Ammon's horn (tissue), 1 donor: ENCODE measurements at regions not wholly inside any gene's neighbourhood (a gene's known extent, or its start where the extent isn't known, plus 50 kb on each side); places are given as distances from the start of the nearest gene placed in this dataset.

Source experiments
- DNase-seq: peaks from one replicate; pipeline ENCODE4 v3.0.0-alpha.2; 2016; ENCODE audit warnings: low spot score

- no peak for DNase-seq
Measured at GRCh38 chr12:130258863-130259262, 78.8 kb upstream of the PIWIL1 start.

GRCh38 chr12:130263025-130263424 lies 74.7 kb upstream of the PIWIL1 start:
- DNase-seq = no peak

- DNase-seq = no peak
Measured at GRCh38 chr12:130263996-130264395, 73.7 kb upstream of the PIWIL1 start.

- DNase-seq = no peak
Measured at GRCh38 chr12:130266751-130267150, 70.9 kb upstream of the PIWIL1 start.

GRCh38 chr12:130280231-130280630 lies 57.5 kb upstream of the PIWIL1 start:
- peak; percentile 25 for DNase-seq

- no peak for DNase-seq
Measured at GRCh38 chr12:130280742-130281141, 56.9 kb upstream of the PIWIL1 start.

GRCh38 chr12:130281153-130281799 lies 56.4 kb upstream of the PIWIL1 start:
- peak; percentile 42 for DNase-seq

GRCh38 chr12:130286041-130286440 lies 51.6 kb upstream of the PIWIL1 start:
- peak; percentile 4 for DNase-seq

- DNase-seq = no peak
Measured at GRCh38 chr12:130286741-130287440, 50.8 kb upstream of the PIWIL1 start.
